MM.1S (cell line): ENCODE measurements at regions not wholly inside any gene's neighbourhood (a gene's known extent, or its start where the extent isn't known, plus 50 kb on each side); places are given as distances from the start of the nearest gene placed in this dataset.

Experiments used
- DNase-seq: peaks from one replicate; pipeline ENCODE4 v3.0.0-alpha.2; 2015
- H2AFZ ChIP-seq: fragments of 300-600 bp; sonication (generic); 2 replicates; pipeline ENCODE4 v1.6.0; 2016; ENCODE audit warnings: antibody characterized with exemption, low read length
- H3F3A ChIP-seq: fragments of 300-600 bp; sonication (generic); 2 replicates; pipeline ENCODE4 v1.6.1; 2016; ENCODE audit warnings: mild to moderate bottlenecking, antibody characterized with exemption, low read length, moderate library complexity, mixed read lengths; ENCODE audit not compliant: insufficient read depth
- H3K27ac ChIP-seq: fragments of 300-600 bp; sonication (generic); 2 replicates; pipeline ENCODE4 v1.5.1; 2016; ENCODE audit warnings: mild to moderate bottlenecking, low read length
- H3K27me3 ChIP-seq: fragments of 300-600 bp; sonication (generic); replicated peaks from 2 replicates; pipeline ENCODE4 v1.6.0; 2016; ENCODE audit warnings: low read length; ENCODE audit not compliant: insufficient read depth
- H3K36me3 ChIP-seq: fragments of 300-600 bp; sonication (generic); replicated peaks from 2 replicates; pipeline ENCODE4 v1.6.1; 2016; ENCODE audit warnings: mild to moderate bottlenecking, low read length, mixed read lengths; ENCODE audit not compliant: insufficient read depth
- H3K4me1 ChIP-seq: fragments of 300-600 bp; sonication (generic); 2 replicates; pipeline ENCODE4 v1.6.1; 2016; ENCODE audit warnings: low read length, mixed read lengths
- H3K4me2 ChIP-seq: fragments of 300-600 bp; sonication (generic); 2 replicates; pipeline ENCODE4 v1.6.0; 2016; ENCODE audit warnings: low read depth, low read length
- H3K4me3 ChIP-seq: fragments of 300-600 bp; sonication (generic); 2 replicates; pipeline ENCODE4 v1.5.1; 2016; ENCODE audit warnings: low read length, mixed read lengths
- H3K79me2 ChIP-seq: fragments of 300-600 bp; sonication (generic); 2 replicates; pipeline ENCODE4 v1.6.1; 2016; ENCODE audit warnings: mixed run types, low read length, mixed read lengths
- H3K9ac ChIP-seq: fragments of 300-600 bp; sonication (generic); 2 replicates; pipeline ENCODE4 v1.6.1; 2016; ENCODE audit warnings: low read length, mixed read lengths
- H3K9me2 ChIP-seq: fragments of 300-600 bp; sonication (generic); replicated peaks from 2 replicates; pipeline ENCODE4 v1.6.1; 2016; ENCODE audit warnings: mild to moderate bottlenecking, low read length, mixed read lengths; ENCODE audit not compliant: insufficient read depth
- H3K9me3 ChIP-seq: fragments of 300-600 bp; sonication (generic); replicated peaks from 2 replicates; pipeline ENCODE4 v1.6.1; 2016; ENCODE audit warnings: mild to moderate bottlenecking, low read length, mixed read lengths; ENCODE audit not compliant: insufficient read depth
- H4K20me1 ChIP-seq: fragments of 300-600 bp; sonication (generic); 2 replicates; pipeline ENCODE4 v1.6.1; 2016; ENCODE audit warnings: mild to moderate bottlenecking, low read length, moderate library complexity, mixed read lengths; ENCODE audit not compliant: insufficient read depth
- EZH2 ChIP-seq: fragments of 300-600 bp; sonication (generic); optimal IDR thresholded peaks from 2 replicates; pipeline ENCODE3; 2017; ENCODE audit warnings: low read depth, mild to moderate bottlenecking, antibody characterized with exemption, low read length, mixed read lengths
- EZH2phosphoT487 ChIP-seq: fragments of 300-600 bp; sonication (generic); IDR thresholded peaks from 2 replicates; pipeline ENCODE4 v1.6.1; 2018; ENCODE audit warnings: antibody characterized with exemption, low read length
- TF ChIP-seq, protein P1 (sequence below): fragments of 300-600 bp; sonication (generic); IDR thresholded peaks from 2 replicates; pipeline ENCODE4 v1.5.1; 2016; ENCODE audit warnings: antibody characterized with exemption, low read length, mixed read lengths

GRCh38 chr11:106295974-106296373, 218.5 kb downstream of the AASDHPPT start:
- no peaks in the 10 kb centered on the region for H3K9me2 ChIP-seq
- H4K20me1 ChIP-seq, result no peaks in the 10 kb centered on the region
- TF ChIP-seq EZH2 (no peak), EZH2phosphoT487 (no peak)
- TF ChIP-seq, protein P1, sequence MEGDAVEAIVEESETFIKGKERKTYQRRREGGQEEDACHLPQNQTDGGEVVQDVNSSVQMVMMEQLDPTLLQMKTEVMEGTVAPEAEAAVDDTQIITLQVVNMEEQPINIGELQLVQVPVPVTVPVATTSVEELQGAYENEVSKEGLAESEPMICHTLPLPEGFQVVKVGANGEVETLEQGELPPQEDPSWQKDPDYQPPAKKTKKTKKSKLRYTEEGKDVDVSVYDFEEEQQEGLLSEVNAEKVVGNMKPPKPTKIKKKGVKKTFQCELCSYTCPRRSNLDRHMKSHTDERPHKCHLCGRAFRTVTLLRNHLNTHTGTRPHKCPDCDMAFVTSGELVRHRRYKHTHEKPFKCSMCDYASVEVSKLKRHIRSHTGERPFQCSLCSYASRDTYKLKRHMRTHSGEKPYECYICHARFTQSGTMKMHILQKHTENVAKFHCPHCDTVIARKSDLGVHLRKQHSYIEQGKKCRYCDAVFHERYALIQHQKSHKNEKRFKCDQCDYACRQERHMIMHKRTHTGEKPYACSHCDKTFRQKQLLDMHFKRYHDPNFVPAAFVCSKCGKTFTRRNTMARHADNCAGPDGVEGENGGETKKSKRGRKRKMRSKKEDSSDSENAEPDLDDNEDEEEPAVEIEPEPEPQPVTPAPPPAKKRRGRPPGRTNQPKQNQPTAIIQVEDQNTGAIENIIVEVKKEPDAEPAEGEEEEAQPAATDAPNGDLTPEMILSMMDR, result no peak
- no peak for DNase-seq
- H3K4me1 ChIP-seq, result no peaks in the 10 kb centered on the region
- no peaks in the 10 kb centered on the region for H3K9me3 ChIP-seq
- H3K36me3 ChIP-seq, result no peaks in the 10 kb centered on the region
- H3K4me3 ChIP-seq, result no peak overlapping the region
- no peak overlapping the region for H2AFZ ChIP-seq
- H3K27ac ChIP-seq, result no peak overlapping the region
- no peak overlapping the region for H3K9ac ChIP-seq
- no peaks in the 10 kb centered on the region for H3K79me2 ChIP-seq
- no peaks in the 10 kb centered on the region for H3F3A ChIP-seq
- no peaks in the 10 kb centered on the region for H3K27me3 ChIP-seq
- no peak overlapping the region for H3K4me2 ChIP-seq

GRCh38 chr11:106302416-106302815, 225.0 kb downstream of the AASDHPPT start:
- TF ChIP-seq EZH2phosphoT487, result no peak
- TF ChIP-seq, protein P1, result no peak
- TF ChIP-seq EZH2, result no peak
- Histone ChIP-seq H4K20me1 (no peaks in the 10 kb centered on the region), H2AFZ (no peak overlapping the region), H3K79me2 (no peaks in the 10 kb centered on the region), H3K36me3 (no peaks in the 10 kb centered on the region), H3K27me3 (no peaks in the 10 kb centered on the region), H3K4me2 (no peak overlapping the region), H3K4me1 (no peaks in the 10 kb centered on the region), H3K9me3 (no peaks in the 10 kb centered on the region), H3K27ac (no peak overlapping the region), H3K4me3 (no peak overlapping the region), H3K9ac (no peak overlapping the region), H3K9me2 (no peaks in the 10 kb centered on the region), H3F3A (no peaks in the 10 kb centered on the region)
- DNase-seq, result no peak

DNA sequence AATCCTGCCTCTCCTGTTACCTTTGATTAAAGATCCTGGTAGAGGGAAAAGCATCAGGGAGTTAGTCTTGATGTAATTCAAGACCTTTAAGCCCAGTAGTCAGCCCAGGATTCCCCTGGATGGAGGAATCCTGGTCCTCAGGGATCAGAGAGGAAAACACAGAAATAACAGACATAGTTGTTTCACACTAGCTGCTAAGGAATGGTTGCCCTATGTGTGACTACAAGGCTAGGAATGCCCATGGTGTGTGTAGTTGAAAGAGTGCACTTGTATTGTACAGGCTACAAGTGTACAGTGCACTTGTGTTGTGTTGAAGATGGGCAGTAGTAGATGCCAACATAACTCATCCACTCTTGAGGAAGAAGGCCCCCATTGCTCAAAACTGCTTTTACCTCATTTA, 226.8 kb downstream of the AASDHPPT start:
- Histone ChIP-seq H4K20me1 (no peaks in the 10 kb centered on the region), H3K9me2 (no peaks in the 10 kb centered on the region), H3K9me3 (no peaks in the 10 kb centered on the region), H3K27me3 (no peaks in the 10 kb centered on the region), H3K27ac (no peak overlapping the region), H3K4me3 (no peak overlapping the region), H3K9ac (no peak overlapping the region), H3K79me2 (no peaks in the 10 kb centered on the region), H3K4me1 (no peaks in the 10 kb centered on the region), H3F3A (no peaks in the 10 kb centered on the region), H2AFZ (no peak overlapping the region), H3K36me3 (no peaks in the 10 kb centered on the region), H3K4me2 (no peak overlapping the region)
- DNase-seq, result no peak
- TF ChIP-seq EZH2phosphoT487, result no peak
- TF ChIP-seq EZH2, result no peak
- TF ChIP-seq, protein P1, result no peak
